GM12878 (cell line): ENCODE measurements at regions not wholly inside any gene's neighbourhood (a gene's known extent, or its start where the extent isn't known, plus 50 kb on each side); places are given as distances from the start of the nearest gene placed in this dataset.

ENCODE experiments used
- ATAC-seq: fragments of 200-7000 bp; cut with Tn5 transposase; 3 replicates; pipeline ENCODE4 v1.9.1; 2020; ENCODE audit warnings: mild to moderate bottlenecking, moderate library complexity
- BruUV-seq: library from RNA; stranded (reverse); fragments of 400-500 nt; replicated peaks from 2 replicates; lab custom pipeline; 2021; lab: Mats Ljungman, UMichigan
- CTCF ChIA-PET: fragments of 300-600 bp; sonication (Branson Sonifier 250); formaldehyde crosslinking; extraction: SDS; loops from one replicate; lab custom pipeline; 2021; ENCODE audit warnings: inconsistent platforms; lab: Yijun Ruan, JAX
- POLR2A ChIA-PET: fragments of 350-600 bp; formaldehyde crosslinking; extraction: SDS; loops from one replicate; lab custom pipeline; 2021; ENCODE audit warnings: inconsistent platforms; lab: Charles Lee
- RAD21 ChIA-PET: fragments of 300-600 bp; sonication (Branson Sonifier 250); formaldehyde crosslinking; loops from one replicate; lab custom pipeline; 2023; ENCODE audit warnings: antibody characterized with exemption; ENCODE audit not compliant: unreplicated experiment; lab: Charles Lee
- SMC1A ChIA-PET: fragments of 300-600 bp; sonication (Branson Sonifier 250); formaldehyde crosslinking; loops from one replicate; lab custom pipeline; 2023; ENCODE audit not compliant: unreplicated experiment, uncharacterized antibody; lab: Charles Lee
- DNase-seq: peaks from one replicate; pipeline ENCODE4 v3.0.0-alpha.2; 2011; ENCODE audit warnings: low read depth, low spot score
- FAIRE-seq: peaks from 3 replicates; lab custom pipeline; 2011; peaks lifted over from hg19 to GRCh38; lab: Jason Lieb, UNC
- H2AFZ ChIP-seq: 2 replicates; pipeline ENCODE4 v1.6.0; 2011; ENCODE audit warnings: low read depth, low read length, control low read depth; ENCODE audit not compliant: control insufficient read depth
- H3K27ac ChIP-seq: 2 replicates; pipeline ENCODE4 v1.5.1; 2011; ENCODE audit warnings: control low read depth; ENCODE audit not compliant: control insufficient read depth, insufficient read depth
- H3K27me3 ChIP-seq, 2 experiments: replicated peaks in 1 of 2; 2 replicates each; pipeline versions ENCODE4 v1.6.0 to v1.6.1; 2011; ENCODE audit warnings: low read length in 1 of 2; ENCODE audit not compliant: control insufficient read depth in 2 of 2, insufficient read depth in 2 of 2
- H3K36me3 ChIP-seq, 2 experiments: 2 replicates each; pipeline ENCODE4 v1.5.1; 2011; ENCODE audit warnings: low read length in 1 of 2; ENCODE audit not compliant: control insufficient read depth in 2 of 2, insufficient read depth in 2 of 2
- H3K4me1 ChIP-seq: 2 replicates; pipeline ENCODE4 v1.6.1; 2011; ENCODE audit warnings: mild to moderate bottlenecking, low read length, moderate library complexity, mixed read lengths; ENCODE audit not compliant: control insufficient read depth, insufficient read depth
- H3K4me2 ChIP-seq: 2 replicates; pipeline ENCODE4 v1.6.0; 2011; ENCODE audit warnings: control low read depth; ENCODE audit not compliant: control insufficient read depth, insufficient read depth
- H3K4me3 ChIP-seq: fragments of 200-600 bp; sonication (generic); 2 replicates; pipeline ENCODE4 v1.5.1; 2016
- H3K79me2 ChIP-seq: 2 replicates; pipeline ENCODE4 v1.6.0; 2011; ENCODE audit warnings: low read length; ENCODE audit not compliant: control insufficient read depth, insufficient read depth
- H3K9ac ChIP-seq: 2 replicates; pipeline ENCODE4 v1.8.0; 2011; ENCODE audit warnings: low read length, control low read depth, mixed read lengths; ENCODE audit not compliant: control insufficient read depth, insufficient read depth
- H3K9me3 ChIP-seq: replicated peaks from 3 replicates; pipeline ENCODE4 v1.5.1; 2011; ENCODE audit warnings: mild to moderate bottlenecking, low read length; ENCODE audit not compliant: control insufficient read depth, insufficient read depth
- H4K20me1 ChIP-seq: 2 replicates; pipeline ENCODE4 v1.6.0; 2011; ENCODE audit not compliant: control insufficient read depth, insufficient read depth
- BHLHE40 ChIP-seq, 2 experiments: fragments of 450-650 bp in 1 of 2; IDR thresholded peaks; 2 replicates each; pipeline ENCODE4 v1.6.1; 2011 to 2017; ENCODE audit warnings: low read depth in 2 of 2, borderline replicate concordance in 1 of 2, improper control_type of control experiment in 1 of 2, low read length in 1 of 2, mild to moderate bottlenecking in 1 of 2
- FOS ChIP-seq: IDR thresholded peaks from 3 replicates; pipeline ENCODE4 v1.6.1; 2011; ENCODE audit warnings: borderline replicate concordance; ENCODE audit not compliant: insufficient read length; ENCODE audit errors: extremely low read depth
- FOXK2 ChIP-seq: fragments of 450-650 bp; IDR thresholded peaks from 2 replicates; pipeline ENCODE4 v1.6.1; 2017; ENCODE audit warnings: mild to moderate bottlenecking, moderate library complexity
- HDAC6 ChIP-seq: fragments of 200-600 bp; sonication (generic); IDR thresholded peaks from one replicate; pipeline ENCODE4 v1.8.0; 2017; ENCODE audit warnings: antibody characterized with exemption; ENCODE audit not compliant: unreplicated experiment
- MXI1 ChIP-seq: fragments of 150-350 bp; IDR thresholded peaks from 2 replicates; pipeline ENCODE4 v1.6.1; 2011; ENCODE audit warnings: low read depth, mild to moderate bottlenecking, inconsistent platforms, low read length, improper control_type of control experiment
- MYC ChIP-seq: IDR thresholded peaks from 2 replicates; pipeline ENCODE4 v1.6.1; 2011; ENCODE audit warnings: mild to moderate bottlenecking, low read length, moderate library complexity, inconsistent platforms; ENCODE audit not compliant: insufficient read depth, insufficient replicate concordance, insufficient read length, severe bottlenecking
- NBN ChIP-seq: fragments of 450-650 bp; IDR thresholded peaks from 2 replicates; pipeline ENCODE4 v1.6.1; 2016
- SIX5 ChIP-seq: IDR thresholded peaks from 2 replicates; pipeline ENCODE4 v1.6.1; 2011; ENCODE audit warnings: mild to moderate bottlenecking, low read depth, low read length, moderate library complexity; ENCODE audit not compliant: severe bottlenecking
- SRF ChIP-seq, 2 experiments: IDR thresholded peaks; 2 replicates each; pipeline ENCODE4 v1.6.1; 2011; ENCODE audit warnings: low read depth in 2 of 2, low read length in 2 of 2, mild to moderate bottlenecking in 1 of 2, moderate library complexity in 1 of 2
- STAT1 ChIP-seq: fragments of 450-650 bp; conservative IDR thresholded peaks from 2 replicates; pipeline ENCODE4 v1.6.1; 2014; ENCODE audit warnings: antibody characterized with exemption, mild to moderate bottlenecking
- USF2 ChIP-seq: IDR thresholded peaks from 2 replicates; pipeline ENCODE4 v1.6.1; 2011; ENCODE audit warnings: low read depth, low read length, improper control_type of control experiment, borderline replicate concordance
- WGBS: methylation state at CpG from one replicate; pipeline ENCODE4 v1.1.6; 2016; ENCODE audit warnings: low lambda C conversion rate; ENCODE audit not compliant: insufficient replicate concordance, insufficient coverage; ENCODE audit errors: missing lambda C conversion rate; 5-methylcytosine and 5-hydroxymethylcytosine counted together
- in situ Hi-C: fragments of 300-500 bp; cut with MboI; formaldehyde crosslinking; loops from 9 replicates; pipeline ENCODE4 v1.14.3; 2018; ENCODE audit warnings: mixed read lengths
- intact Hi-C: fragments of 100-400 bp; cut with micrococcal nuclease; formaldehyde crosslinking; loops from one replicate; pipeline ENCODE4 v1.14.2; 2022; ENCODE audit not compliant: unreplicated experiment
- TF ChIP-seq, protein P1 (sequence below): fragments of 450-650 bp; IDR thresholded peaks from 2 replicates; pipeline ENCODE4 v1.6.1; 2017; ENCODE audit warnings: borderline replicate concordance

GRCh38 chr14:44170556-44170955 is 336.5 kb downstream of the FSCB start (continued):
- no peak for TF ChIP-seq MYC
- TF ChIP-seq USF2: no peak

DNA sequence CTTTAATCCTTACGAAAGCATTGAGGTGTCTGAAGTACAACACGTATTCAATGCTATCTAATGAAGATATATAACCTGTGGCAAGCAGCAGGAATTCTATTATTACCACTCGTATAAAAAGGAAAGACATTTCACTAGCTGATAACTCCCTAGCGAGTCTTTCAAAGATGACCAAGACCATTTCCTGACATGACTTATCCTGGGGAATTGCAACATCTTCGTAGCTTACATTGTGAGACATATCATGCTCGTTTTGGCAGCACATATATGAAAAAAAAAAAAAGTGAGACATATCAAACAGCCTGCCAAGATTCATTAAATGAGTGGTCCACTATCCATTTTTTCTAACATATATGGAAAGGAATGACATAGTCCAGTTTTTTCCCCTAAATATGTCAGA is 337.0 kb downstream of the FSCB start:
- ChIA-PET RAD21 (no interaction called here), POLR2A (no interaction called here), SMC1A (no interaction called here), CTCF (no interaction called here)
- Histone ChIP-seq H4K20me1 (no peaks in the 10 kb centered on the region), H3K79me2 (no peaks in the 10 kb centered on the region), H3K27ac (no peak overlapping the region), H3K4me3 (no peak overlapping the region), H3K4me2 (no peak overlapping the region), H3K9ac (no peak overlapping the region), H3K36me3 (no peaks in the 10 kb centered on the region), H3K27me3 (no peaks in the 10 kb centered on the region), H2AFZ (no peak overlapping the region), H3K9me3 (no peaks in the 10 kb centered on the region), H3K4me1 (no peaks in the 10 kb centered on the region)
- 12% methylated on average over 6 of the region's 6 CpGs for WGBS
- FAIRE-seq (no peak), DNase-seq (no peak), ATAC-seq (no peak)
- BruUV-seq: no TSS peak
- intact Hi-C loops (no loop called here), in situ Hi-C loops (no loop called here)
- TF ChIP-seq MXI1 (no peak), STAT1 (no peak), BHLHE40 (IDR thresholded peaks at IDR 0.05; ENCODE audit: borderline replicate concordance in 1 of 2, low read depth in 2 of 2, low read length in 1 of 2) (no peak), SRF (IDR thresholded peaks at IDR 0.05; ENCODE audit: low read depth in 2 of 2, low read length in 2 of 2) (no peak), SIX5 (no peak), HDAC6 (no peak), FOXK2 (no peak), FOS (no peak), NBN (no peak)
- TF ChIP-seq, protein P1, sequence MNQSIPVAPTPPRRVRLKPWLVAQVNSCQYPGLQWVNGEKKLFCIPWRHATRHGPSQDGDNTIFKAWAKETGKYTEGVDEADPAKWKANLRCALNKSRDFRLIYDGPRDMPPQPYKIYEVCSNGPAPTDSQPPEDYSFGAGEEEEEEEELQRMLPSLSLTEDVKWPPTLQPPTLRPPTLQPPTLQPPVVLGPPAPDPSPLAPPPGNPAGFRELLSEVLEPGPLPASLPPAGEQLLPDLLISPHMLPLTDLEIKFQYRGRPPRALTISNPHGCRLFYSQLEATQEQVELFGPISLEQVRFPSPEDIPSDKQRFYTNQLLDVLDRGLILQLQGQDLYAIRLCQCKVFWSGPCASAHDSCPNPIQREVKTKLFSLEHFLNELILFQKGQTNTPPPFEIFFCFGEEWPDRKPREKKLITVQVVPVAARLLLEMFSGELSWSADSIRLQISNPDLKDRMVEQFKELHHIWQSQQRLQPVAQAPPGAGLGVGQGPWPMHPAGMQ: no peak
